ENCODE measurements at regions not wholly inside any gene's neighbourhood (a gene's known extent, or its start where the extent isn't known, plus 50 kb on each side); places are given as distances from the start of the nearest gene placed in this dataset.

GRCh38 chr11:27241311-27242122 is 121.5 kb downstream of the CCDC34 start:
- no peak for TF ChIP-seq POLR2AphosphoS5 (IDR thresholded peaks at IDR 0.05; ENCODE audit: low read depth, low read length)
- TF ChIP-seq POLR2A (IDR thresholded peaks at IDR 0.05; ENCODE audit: low read depth, low read length), result no peak

All from GM12891 (cell line).